ENCODE measurements at regions not wholly inside any gene's neighbourhood (a gene's known extent, or its start where the extent isn't known, plus 50 kb on each side); places are given as distances from the start of the nearest gene placed in this dataset.

DNA sequence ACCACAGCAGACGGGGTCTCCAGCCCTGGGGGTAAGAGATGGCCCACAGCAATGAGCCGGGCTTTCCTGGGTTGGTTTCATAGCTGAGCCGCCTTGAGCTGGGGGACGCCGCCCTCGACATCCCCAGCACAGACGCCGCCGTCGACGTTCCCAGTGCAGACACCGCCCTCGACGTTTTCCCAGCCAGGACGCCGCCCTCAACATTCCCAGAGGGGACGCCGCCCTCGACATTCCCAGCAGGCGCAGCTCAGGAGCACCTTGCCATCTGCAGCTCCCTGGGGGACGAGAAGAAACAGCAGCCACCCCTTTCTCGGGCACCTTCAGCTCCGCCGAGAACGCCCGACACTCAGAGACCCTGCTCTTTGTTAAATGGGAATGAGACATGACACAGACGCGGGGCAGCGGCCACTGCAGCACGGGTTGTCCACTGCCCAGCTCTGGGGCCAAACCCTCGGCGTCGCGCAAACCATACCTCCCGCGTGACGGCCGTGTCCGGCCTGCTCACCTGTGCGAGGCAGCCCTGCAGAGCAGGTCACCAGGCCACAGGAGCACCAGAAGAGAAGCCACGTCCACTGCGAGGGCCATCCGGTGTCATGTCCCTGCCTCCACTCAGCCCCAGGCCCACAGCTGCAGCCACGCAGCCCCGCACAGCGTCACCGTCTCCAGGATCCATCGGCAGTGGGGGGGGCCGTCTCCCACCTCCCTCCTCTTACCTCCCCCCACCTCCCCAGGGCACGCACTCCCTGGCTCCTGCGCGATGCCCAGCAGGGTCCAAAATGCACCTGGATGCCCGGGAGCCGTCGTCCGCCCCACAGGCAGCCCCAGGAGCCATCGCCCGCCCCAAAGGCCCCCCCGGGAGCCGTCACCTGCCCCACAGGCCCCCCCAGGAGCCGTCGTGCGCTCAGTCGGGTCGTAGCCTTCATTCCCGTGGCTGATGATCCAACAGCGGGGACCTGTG, 77.4 kb upstream of the GALNT9 start:
- DNase-seq = no peak

DNA sequence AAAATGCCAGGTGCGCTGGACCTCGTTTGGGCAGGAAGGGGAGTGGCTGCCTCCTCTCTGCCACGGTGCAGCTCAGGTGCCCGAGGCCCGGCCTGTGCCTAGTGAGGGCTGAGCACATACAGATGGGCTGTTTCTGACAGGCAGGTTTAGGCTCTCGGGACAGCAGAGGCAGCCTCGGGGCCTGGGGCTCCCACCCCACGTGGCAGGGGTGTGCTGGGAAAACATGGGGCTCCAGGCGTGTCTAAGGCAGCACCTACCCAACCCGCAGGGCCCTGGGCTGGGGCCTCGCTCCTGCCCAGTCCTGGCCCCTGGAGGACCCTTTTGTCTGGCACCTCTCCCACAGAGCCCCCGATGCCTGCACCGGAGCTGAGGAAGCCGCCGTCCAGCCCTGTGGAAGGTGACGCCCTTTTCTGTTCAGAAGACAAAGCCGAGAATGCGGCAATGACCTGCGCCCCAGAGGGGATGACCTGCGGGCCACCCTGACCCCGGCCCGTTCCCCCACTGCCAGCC, 76.4 kb upstream of the GALNT9 start:
- DNase-seq = no peak

DNA sequence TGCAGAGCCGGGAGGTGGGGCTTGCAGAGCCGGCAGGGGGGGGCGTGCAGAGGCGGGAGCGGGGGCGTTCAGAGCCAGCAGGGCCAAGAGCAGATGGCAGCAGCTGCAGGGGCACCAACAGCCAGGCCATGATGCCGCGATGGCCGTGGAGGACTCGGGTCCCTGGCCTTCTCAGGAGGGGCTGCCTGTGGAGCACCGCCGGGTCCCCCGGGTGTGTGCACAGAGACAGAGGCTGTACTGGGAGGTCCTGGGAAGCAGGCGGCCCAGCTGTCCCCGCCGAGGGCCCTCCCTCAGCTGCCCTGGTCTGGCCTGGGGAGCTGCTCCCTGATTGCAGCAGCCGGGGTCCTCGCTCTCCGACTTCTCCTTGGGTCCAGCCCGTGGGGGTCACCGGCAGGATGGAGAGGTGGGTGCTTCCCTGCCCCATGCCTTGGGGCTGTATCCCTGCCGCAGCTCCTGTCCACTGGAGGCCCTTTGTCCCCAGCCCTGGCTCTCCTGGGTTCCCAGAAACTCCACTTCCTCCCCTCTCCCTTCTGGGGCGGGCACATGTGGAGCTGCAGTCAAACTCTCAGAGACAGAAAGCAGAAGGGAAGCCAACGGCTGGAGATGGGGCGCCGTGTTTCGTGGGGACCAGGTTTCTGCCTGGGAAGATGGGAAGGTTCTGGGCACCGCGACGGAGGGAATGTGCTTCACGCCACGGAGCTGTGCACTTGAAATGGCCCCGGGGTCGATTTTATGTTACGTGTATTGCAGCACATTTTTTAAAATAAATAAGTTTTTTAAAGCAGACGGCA, 75.8 kb upstream of the GALNT9 start:
- no peak for DNase-seq

DNA sequence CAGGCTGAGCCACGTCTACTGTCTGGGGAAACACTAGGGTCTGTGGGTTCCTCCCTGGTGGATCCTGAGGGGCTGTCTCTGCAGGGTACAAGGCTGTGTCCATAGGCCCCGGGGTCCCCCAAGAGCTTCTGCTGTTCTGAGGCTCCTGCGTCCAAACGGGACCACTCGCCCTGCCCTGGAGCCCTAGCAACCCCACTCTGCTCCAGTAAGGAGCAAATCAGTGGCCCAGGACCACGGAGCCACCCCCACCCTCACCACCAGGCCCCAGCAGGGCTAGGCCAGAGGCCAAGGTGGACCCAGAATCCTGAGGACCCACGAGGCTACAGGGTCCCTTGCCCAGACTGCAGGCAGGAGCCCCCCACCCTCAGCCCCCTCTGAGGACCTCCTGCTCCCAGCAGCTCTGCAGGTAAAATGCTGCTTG, 75.1 kb upstream of the GALNT9 start:
- no peak for DNase-seq

DNA sequence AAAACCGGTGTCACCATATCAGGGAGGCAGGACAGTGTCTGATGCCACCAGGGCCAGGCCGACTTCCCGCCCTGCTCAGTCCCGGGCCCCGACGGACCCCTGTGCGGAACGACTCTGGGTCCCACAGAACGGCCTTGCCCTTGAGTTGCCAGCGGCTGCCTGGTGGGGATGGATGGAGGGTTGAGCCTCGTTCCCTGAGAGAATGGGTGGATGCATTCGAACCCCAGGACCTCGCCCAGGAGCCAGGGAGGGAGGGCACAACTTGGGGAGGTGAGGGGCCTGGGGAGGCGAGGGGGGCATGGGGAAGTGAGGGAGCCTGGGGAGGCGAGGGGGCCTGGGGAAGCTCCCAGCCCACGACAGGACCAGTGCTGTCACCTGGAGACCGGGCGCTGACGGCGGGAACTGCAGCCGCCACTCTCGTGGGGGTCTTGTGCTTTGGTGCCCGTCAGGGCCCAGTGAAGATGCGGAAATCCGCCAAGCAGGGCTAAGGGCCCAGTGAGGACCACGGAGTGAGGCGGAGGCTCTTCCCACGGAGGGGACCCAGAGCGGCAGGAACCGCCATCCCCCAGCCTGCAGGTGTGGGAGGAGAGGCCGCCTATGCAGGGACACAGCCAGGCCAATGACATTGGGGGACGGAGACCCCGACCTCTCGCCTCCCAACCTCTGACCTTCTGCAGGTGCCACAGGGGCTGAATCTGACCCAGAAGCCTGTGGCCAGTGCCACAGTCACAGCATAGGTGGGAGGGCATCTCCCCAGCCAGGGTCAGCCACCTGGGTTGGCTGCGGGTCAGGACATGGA, 74.4 kb upstream of the GALNT9 start:
- no peak for DNase-seq

DNA sequence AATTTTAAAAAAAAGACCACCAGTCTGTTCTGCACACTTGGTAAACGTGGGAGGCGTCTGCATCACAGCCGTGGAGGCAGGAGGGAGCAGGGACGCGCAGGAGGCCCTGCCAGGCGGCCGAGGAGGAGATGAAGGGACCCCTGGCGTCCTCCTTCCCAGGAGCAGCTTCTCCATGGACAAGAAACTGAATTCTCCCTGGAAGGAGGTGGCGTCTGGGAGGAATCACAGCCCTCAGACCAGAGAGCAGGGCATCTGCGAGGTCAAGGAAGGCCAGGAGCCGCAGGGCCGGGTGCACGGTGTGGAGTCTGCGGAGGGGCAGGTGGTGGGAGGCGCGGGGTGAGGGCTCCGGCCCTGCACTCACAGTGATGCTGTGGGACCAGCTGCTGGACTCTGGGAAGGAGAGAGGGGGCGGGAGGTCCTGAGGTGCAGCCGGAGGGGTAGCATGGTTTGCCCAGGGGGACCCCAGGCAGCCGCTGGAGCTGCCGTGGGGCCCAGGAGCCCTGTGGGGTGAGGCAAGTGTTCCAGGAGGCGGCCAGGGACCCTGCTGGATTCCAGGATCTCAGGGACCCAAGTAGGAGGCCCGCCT, 73.5 kb upstream of the GALNT9 start:
- DNase-seq = no peak

DNA sequence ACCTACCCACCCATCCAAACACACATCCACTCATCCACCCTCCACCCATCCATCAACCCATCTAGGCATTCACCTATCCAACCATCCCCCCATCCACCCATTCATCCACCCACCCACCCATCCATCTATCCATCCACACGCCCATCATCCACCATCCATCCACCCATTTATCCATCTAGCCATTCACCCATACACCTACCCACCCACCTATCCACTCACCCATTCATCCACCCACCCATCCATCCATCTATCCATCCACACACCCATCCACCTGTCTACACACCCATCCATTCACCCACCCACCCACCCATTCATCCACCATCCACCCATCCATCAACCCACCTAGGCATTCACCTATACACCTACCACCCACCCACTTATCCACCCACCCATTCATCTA, 72.6 kb upstream of the GALNT9 start:
- DNase-seq = no peak

DNA sequence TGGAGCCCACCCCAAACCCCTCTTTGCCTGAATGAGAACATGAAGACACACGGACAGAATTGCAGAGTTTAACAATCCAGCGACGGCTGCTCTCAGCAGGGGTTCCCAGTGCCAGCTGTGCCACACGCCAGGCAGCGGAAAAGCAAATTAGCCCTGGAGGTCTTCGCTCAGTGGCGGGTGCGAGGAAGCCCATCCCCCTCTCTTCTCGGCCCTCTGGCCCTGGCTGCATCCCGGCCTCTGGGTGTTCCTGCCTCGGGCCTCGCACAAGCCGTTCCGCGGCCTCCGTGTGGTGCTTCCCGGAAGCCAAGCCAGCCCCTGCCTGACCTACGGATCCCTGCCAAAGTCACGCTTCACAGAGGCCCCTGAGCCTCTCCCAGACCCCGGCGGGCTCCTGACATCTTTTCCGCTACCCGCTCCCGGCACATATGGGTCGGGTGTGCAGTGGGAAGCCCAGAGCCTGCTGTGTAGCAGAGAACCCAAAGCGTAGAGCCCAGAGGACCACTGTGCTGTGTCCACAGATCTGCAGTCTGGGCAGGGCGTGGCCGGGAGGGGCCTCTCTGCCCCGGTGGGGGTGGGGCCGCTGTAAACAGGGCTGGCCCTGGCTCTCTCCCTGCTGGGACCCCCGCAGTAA, 70.7 kb upstream of the GALNT9 start:
- DNase-seq = no peak

DNA sequence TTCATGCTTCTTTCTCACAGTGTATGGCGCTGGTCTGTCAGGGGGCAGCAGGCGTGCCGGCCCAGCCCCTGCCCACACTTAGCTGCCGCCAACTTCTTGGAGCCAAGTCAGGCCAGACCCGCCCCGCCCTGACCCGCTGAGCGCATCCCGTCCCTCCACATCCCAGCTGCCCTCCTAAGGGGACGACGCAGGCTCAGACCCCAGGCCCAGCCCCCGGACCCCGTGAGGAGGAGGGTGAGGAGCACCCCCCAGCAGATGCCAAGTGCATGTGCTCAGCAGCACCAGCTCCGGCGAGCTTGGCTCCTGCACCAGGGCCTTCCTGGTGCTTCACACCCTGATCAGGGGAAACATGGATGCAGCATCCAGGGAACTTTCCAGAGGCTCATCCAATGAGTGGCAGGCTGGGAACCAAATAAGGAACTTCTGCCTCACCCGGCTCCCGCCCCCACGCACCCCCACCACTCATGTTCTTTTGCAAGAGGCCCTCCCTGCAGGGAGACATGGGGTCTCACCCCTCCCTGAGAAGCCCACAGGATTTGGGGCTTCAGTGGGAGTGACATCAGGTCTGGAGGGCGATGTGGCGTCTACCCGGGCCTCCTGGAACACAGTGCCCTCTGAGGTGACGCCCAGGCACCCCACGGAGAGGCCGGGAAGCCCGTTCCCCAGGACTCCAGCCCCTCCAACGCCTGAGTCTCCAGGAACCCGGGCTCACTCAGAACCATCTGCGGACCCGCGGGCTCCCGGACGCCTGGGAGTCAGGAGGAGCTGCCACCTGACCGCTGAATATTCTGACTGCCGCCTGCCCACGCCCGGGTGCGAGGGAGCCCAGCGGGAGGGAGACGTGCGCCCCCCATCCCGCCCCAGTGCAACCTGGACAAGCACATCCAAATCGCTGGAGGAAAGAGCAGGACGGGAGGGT, 70.0 kb upstream of the GALNT9 start:
- no peak for DNase-seq

DNA sequence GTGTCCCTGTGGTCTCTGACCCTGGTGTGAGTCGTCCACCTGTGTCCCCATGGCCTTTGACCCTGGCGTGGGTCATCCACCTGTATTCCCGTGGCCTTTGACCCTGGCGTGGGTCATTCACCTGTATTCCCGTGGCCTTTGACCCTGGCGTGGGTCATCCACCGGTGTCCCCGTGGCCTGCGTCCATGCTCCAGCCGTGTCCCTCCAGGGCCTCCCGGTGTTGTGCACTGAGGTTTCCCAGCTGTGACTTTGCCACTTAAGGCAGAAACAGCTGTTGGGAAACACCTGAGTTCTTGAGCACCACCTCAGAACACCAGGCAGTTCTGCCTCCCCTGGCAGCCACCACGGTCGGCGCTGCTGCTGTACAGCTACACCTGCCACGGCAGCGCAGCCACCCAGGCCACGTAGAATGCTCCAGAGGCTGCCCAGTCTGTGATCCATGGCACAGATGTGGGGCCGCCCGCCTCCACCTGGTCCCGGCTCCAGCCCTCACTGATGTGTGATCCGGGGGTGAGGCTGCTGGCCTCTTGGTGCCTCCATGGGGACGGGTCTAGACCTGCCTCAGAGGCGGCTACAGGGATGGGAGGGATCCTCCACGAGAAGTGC, 69.1 kb upstream of the GALNT9 start:
- DNase-seq = no peak

DNA sequence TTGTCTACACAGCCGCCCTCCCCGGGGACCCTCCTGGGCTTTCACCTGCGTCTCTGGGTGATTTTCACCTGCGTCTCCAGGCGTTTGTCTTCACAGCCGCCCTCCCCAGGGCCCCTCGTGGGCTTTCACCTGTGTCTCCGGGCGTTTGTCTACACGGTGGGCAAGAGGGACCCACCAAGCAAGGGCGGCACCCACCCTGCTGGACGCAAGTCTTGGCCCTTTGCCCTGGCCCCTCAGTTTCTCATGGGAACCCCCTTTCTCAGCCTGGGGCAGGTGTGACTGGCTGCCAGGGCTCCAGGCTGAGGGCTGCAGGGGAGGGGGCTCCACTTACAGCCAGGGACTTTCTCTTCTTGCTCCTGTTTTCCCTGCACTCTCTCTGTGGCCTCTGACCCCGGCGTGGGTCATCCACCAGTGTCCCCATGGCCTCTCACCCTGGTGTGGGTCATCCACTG, 68.6 kb upstream of the GALNT9 start:
- DNase-seq = no peak

DNA sequence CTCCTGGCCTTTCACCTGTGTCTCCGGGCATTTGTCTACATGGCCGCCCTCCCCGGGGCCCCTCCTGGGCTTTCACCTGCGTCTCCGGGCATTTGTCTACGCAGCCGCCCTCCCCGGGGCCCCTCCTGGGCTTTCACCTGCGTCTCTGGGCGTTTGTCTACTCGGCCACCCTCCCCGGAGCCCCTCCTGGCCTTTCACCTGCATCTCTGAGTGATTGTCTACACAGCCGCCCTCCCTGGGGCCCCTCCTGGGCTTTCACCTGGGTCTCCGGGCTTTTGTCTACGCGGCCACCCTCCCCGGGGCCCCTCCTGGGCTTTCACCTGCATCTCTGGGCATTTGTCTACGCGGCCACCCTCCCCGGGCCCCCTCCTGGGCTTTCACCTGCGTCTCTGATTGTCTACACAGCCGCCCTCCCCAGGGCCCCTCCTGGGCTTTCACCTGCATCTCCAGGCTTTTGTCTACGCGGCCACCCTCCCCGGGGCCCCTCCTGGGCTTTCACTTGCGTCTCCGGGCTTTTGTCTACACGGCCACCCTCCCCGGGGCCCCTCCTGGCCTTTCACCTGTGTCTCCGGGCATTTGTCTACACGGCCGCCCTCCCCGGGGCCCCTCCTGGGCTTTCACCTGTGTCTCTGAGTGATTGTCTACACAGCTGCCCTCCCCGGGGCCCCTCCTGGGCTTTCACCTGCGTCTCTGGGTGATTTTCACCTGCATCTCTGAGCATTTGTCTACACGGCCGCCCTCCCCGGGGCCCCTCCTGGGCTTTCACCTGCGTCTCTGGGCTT, 68.0 kb upstream of the GALNT9 start:
- DNase-seq = no peak

DNA sequence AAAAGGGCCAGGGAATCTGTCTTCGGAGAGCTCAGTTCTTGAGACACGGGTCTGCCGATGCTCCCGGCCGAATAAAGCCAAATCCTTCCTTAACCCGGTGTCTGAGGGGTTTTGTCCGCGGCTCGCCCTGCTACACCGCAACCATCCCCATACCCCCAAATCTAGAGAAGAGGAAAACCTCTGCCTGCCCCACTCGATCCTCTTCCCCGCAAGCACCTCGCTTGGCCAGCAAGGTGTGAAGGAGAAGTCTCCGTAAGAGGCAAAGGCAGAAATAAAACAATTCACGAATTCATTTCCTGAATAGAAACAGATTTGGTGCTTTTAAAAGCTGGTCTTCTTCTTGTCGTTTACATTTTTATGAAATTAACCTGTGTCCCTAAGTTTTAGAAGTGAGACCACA, 67.3 kb upstream of the GALNT9 start:
- no peak for DNase-seq

DNA sequence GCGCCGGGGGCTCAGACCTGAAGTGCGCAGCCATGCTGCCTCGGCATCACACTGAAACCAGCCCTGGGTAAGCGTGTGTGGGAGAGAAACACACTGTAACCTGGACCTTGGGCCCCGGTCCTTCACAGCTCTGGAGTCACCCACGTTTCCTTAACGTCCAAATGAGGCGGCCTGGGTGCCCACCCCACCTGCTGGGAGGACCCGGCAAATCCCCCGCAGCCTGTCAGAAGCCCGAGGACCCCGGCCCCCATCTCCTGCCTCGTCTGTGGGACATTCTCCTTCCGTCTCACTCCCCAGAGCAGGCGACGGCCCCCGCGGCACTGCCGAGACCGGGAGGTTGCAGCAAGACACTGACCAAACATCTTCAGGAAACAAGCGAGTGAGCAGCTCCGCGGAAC, 66.5 kb upstream of the GALNT9 start:
- no peak for DNase-seq

DNA sequence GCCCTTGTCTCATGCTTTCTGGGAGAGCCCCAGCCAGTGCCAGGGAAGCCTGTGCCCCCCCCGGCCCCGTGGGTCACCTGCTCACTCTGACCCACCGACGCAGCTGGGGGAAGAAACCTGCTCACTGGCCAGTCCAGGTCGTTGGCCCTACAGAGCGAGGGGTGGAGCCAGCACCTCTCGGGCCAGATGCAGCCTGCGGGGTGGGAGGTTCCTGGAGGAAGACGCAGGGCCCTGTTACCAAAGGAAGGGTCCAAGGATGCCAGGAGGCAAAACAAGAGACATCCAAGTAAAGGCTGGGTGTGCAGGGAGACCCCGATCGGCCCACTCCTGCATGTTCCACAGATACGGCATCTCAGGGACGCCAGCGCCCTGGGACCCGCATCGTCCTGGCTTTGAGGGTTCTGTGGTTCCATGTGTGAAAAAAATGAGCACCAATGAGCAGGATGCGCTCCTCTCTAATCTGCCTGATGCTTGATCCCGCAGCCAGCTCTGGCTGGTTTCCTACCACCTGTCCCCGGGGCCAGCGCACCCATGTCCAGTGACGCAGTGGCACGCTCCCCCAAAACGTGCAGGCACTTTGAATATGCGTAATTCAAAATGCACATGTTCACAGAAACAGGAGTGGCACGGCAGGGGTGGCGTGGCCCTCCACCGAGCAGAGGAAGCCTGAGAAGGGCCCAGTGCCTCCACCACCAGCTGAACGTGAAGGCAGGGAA, 66.0 kb upstream of the GALNT9 start:
- no peak for DNase-seq

DNA sequence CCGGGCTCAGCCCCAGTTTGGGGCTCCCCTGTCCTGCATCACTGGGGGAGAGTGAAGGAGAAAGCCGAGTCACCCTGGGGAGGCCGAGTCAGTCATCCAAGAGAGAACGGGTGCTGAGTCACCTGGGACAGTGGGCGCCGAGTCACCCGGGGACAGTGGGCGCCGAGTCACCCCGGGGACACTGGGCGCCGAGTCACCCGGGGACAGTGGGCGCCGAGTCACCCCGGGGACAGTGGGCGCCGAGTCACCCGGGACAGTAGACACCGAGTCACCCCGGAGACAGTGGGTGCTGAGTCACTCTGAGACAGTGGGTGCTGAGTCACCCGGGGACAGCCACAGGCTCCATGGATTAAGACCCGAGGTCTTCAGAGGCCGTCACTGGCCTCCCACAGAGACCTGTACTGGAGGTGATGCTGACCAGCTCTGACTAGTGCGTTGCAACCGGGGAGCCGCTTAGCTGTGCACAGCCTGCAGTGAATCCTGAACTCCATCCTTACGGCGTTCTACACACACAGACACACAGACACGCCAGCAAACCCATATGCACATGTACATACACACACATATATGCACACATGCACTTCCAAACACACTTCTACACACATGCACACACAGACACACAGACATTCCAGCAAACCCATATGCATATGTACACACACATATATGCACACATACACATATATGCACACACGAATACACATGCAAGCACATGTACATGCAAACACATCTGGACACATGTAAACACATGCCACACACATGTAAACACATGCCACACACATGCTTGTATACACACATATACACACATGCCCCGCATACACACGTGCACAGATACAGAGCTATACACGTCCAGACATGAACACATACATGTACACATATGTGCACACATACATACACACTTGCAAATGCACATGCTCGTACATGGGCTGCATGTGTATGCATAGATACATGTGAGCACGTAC, 64.9 kb upstream of the GALNT9 start:
- no peak for DNase-seq

DNA sequence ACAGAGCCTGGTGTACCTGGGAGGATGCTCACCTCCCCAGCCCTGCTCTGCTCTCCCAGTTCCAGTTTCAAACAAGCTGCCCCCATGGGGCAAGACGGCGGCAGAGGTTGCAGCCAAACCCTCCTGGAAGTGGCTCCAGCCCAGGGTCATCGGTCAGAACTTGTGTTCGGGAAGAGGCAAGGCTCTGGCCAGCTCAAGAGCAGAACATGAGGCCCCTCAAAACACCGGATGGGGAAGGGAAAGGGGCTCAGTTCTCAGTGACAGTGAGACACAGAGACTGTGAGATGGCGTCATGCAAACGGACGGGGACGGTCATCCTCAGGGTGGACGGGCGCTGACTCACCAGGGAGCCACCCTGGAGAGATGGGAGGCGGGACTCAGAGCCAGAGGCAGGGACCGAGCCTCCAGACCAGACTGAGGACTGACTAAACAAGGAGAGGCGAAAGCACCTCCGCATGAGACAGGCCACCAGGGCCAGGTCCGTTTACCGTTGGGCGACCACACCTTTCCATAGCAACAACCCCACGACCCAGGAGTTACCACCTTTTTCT, 63.9 kb upstream of the GALNT9 start:
- DNase-seq = no peak

All from NCI-H2227 treated with DMSO at 0.1 percent for 48 hours (cell line).